ENCODE measurements at regions not wholly inside any gene's neighbourhood (a gene's known extent, or its start where the extent isn't known, plus 50 kb on each side); places are given as distances from the start of the nearest gene placed in this dataset.

- TF ChIP-seq TAF1 (IDR thresholded peaks at IDR 0.05; ENCODE audit: borderline replicate concordance, insufficient read depth, low read length) = no peak
- no peak for TF ChIP-seq REST (IDR thresholded peaks at IDR 0.05; ENCODE audit: insufficient read depth in 1 of 2, low read depth in 2 of 2, low read length in 2 of 2)
- no peak for TF ChIP-seq POLR2AphosphoS5 (IDR thresholded peaks at IDR 0.05; ENCODE audit: low read depth, low read length)
- TF ChIP-seq FOXP2 (optimal IDR thresholded peaks at IDR 0.05; ENCODE audit: borderline replicate concordance, extremely low read depth, extremely low read length, insufficient read depth) = no peak
- TF ChIP-seq SIN3A (IDR thresholded peaks at IDR 0.05; ENCODE audit: borderline replicate concordance, insufficient read depth, low read length) = no peak
Measured at GRCh38 chr5:38670878-38671277, 114.4 kb upstream of the LIFR start.

GRCh38 chr5:38672059-38672788 lies 115.8 kb upstream of the LIFR start:
- no peak for TF ChIP-seq REST (IDR thresholded peaks at IDR 0.05; ENCODE audit: insufficient read depth in 1 of 2, low read depth in 2 of 2, low read length in 2 of 2)

GRCh38 chr5:38673671-38674071 lies 117.2 kb upstream of the LIFR start:
- no peak for TF ChIP-seq REST (IDR thresholded peaks at IDR 0.05; ENCODE audit: insufficient read depth in 1 of 2, low read depth in 2 of 2, low read length in 2 of 2)
- no peak for TF ChIP-seq POLR2AphosphoS5 (IDR thresholded peaks at IDR 0.05; ENCODE audit: low read depth, low read length)
- no peak for TF ChIP-seq TAF1 (IDR thresholded peaks at IDR 0.05; ENCODE audit: borderline replicate concordance, insufficient read depth, low read length)

GRCh38 chr5:38675443-38675842 lies 119.0 kb upstream of the LIFR start:
- TF ChIP-seq TAF1 (IDR thresholded peaks at IDR 0.05; ENCODE audit: borderline replicate concordance, insufficient read depth, low read length) (no peak), REST (IDR thresholded peaks at IDR 0.05; ENCODE audit: insufficient read depth in 1 of 2, low read depth in 2 of 2, low read length in 2 of 2) (no peak), POLR2AphosphoS5 (IDR thresholded peaks at IDR 0.05; ENCODE audit: low read depth, low read length) (no peak), FOXP2 (optimal IDR thresholded peaks at IDR 0.05; ENCODE audit: borderline replicate concordance, extremely low read depth, extremely low read length, insufficient read depth) (no peak)

- no peak for TF ChIP-seq TAF1 (IDR thresholded peaks at IDR 0.05; ENCODE audit: borderline replicate concordance, insufficient read depth, low read length)
- no peak for TF ChIP-seq POLR2AphosphoS5 (IDR thresholded peaks at IDR 0.05; ENCODE audit: low read depth, low read length)
- TF ChIP-seq REST (IDR thresholded peaks at IDR 0.05; ENCODE audit: insufficient read depth in 1 of 2, low read depth in 2 of 2, low read length in 2 of 2) = no peak
- TF ChIP-seq FOXP2 (optimal IDR thresholded peaks at IDR 0.05; ENCODE audit: borderline replicate concordance, extremely low read depth, extremely low read length, insufficient read depth) = no peak
- no peak for TF ChIP-seq SIN3A (IDR thresholded peaks at IDR 0.05; ENCODE audit: borderline replicate concordance, insufficient read depth, low read length)
Measured at GRCh38 chr5:38677636-38678035, 121.2 kb upstream of the LIFR start.

All from PFSK-1 (cell line).